A549 (cell line): ENCODE measurements at regions not wholly inside any gene's neighbourhood (a gene's known extent, or its start where the extent isn't known, plus 50 kb on each side); places are given as distances from the start of the nearest gene placed in this dataset.
"Not testable (repeated sequence)": the region's sequence is repeated elsewhere in the genome, so short reads cannot be mapped to it uniquely, and the experiment has no call there.

Experiments
- BCL3 ChIP-seq: fragments of >200 bp; sonication (Bioruptor Twin); formaldehyde crosslinking; IDR thresholded peaks from 3 replicates; pipeline ENCODE4 v1.6.1; 2016
- CEBPB ChIP-seq, 2 experiments: fragments of >200 bp in 1 of 2; sonication (Bioruptor Twin) in 1 of 2; formaldehyde crosslinking in 1 of 2; IDR thresholded peaks; 2 replicates each; pipeline ENCODE4 v1.6.1; 2012 to 2016
- CTCF ChIP-seq: fragments of >200 bp; sonication (Bioruptor Twin); formaldehyde crosslinking; IDR thresholded peaks from 3 replicates; pipeline ENCODE4 v1.5.1; 2016
- EP300 ChIP-seq, 2 experiments: fragments of >200 bp; sonication (Bioruptor Twin); formaldehyde crosslinking; IDR thresholded peaks; 2 replicates in 1 of 2; 3 replicates in 1 of 2; pipeline ENCODE4 v1.6.1; 2016 to 2017
- MAFK ChIP-seq: fragments of 450-650 bp; IDR thresholded peaks from 2 replicates; pipeline ENCODE4 v1.6.1; 2014; ENCODE audit not compliant: partially characterized antibody
- MAX ChIP-seq: IDR thresholded peaks from 2 replicates; pipeline ENCODE4 v1.6.1; 2012
- POLR2A ChIP-seq: IDR thresholded peaks from 2 replicates; pipeline ENCODE4 v1.6.1; 2012; ENCODE audit warnings: mild to moderate bottlenecking, low read length
- RAD21 ChIP-seq, 2 experiments: fragments of >200 bp in 1 of 2; sonication (Bioruptor Twin) in 1 of 2; formaldehyde crosslinking in 1 of 2; IDR thresholded peaks in 1 of 2; conservative IDR thresholded peaks in 1 of 2; 2 replicates in 1 of 2; 3 replicates in 1 of 2; pipeline ENCODE4 v1.6.1; 2012 to 2018; ENCODE audit warnings: inconsistent platforms in 1 of 2
- RCOR1 ChIP-seq: fragments of 150-350 bp; IDR thresholded peaks from 2 replicates; pipeline ENCODE4 v1.6.1; 2014; ENCODE audit warnings: antibody characterized with exemption, low read length, low read depth
- REST ChIP-seq: fragments of 200-600 bp; sonication (generic); IDR thresholded peaks from 2 replicates; pipeline ENCODE4 v1.6.1; 2016; ENCODE audit warnings: antibody characterized with exemption, mild to moderate bottlenecking, moderate library complexity
- SMC3 ChIP-seq: fragments of >200 bp; sonication (Bioruptor Twin); formaldehyde crosslinking; IDR thresholded peaks from 3 replicates; pipeline ENCODE4 v1.6.1; 2018; ENCODE audit warnings: inconsistent platforms
- USF2 ChIP-seq: fragments of 450-650 bp; IDR thresholded peaks from 2 replicates; pipeline ENCODE4 v1.6.1; 2014; ENCODE audit warnings: antibody characterized with exemption
- ZC3H11A ChIP-seq: fragments of 450-650 bp; IDR thresholded peaks from 2 replicates; pipeline ENCODE4 v1.6.1; 2014; ENCODE audit warnings: antibody characterized with exemption, mild to moderate bottlenecking
- ZFP36 ChIP-seq: fragments of 450-650 bp; IDR thresholded peaks from 2 replicates; pipeline ENCODE4 v1.6.1; 2014; ENCODE audit warnings: borderline replicate concordance; ENCODE audit not compliant: partially characterized antibody

- TF ChIP-seq CTCF; EP300 (IDR thresholded peaks at IDR 0.05); RCOR1; RAD21 (conservative IDR thresholded peaks at IDR 0.05 in 1 of 2, IDR thresholded peaks at IDR 0.05 in 1 of 2); BCL3; SMC3; CEBPB (IDR thresholded peaks at IDR 0.05); USF2; MAFK; ZC3H11A; REST; MAX; ZFP36; POLR2A: not testable (repeated sequence)
Measured at GRCh38 chr3:181938580-181938979, 226.9 kb downstream of the SOX2 start.
